Activated naive CD8-positive, alpha-beta T cell treated with anti-CD3 and anti-CD28 coated beads for 36 hours (primary cell): ENCODE measurements at regions not wholly inside any gene's neighbourhood (a gene's known extent, or its start where the extent isn't known, plus 50 kb on each side); places are given as distances from the start of the nearest gene placed in this dataset.

ENCODE experiments used
- DNase-seq: peaks from one replicate; pipeline ENCODE4 v3.0.0; 2021
- H3K27ac Mint-ChIP-seq: one replicate; pipeline ENCODE4 v1.8.0; 2022; ENCODE audit warnings: mild to moderate bottlenecking, moderate library complexity, mixed read lengths
- H3K27me3 Mint-ChIP-seq: one replicate; pipeline ENCODE4 v1.8.0; 2022; ENCODE audit warnings: mild to moderate bottlenecking, mixed read lengths
- H3K36me3 Mint-ChIP-seq: one replicate; pipeline ENCODE4 v1.8.0; 2021; ENCODE audit warnings: mild to moderate bottlenecking, mixed read lengths
- H3K4me1 Mint-ChIP-seq: one replicate; pipeline ENCODE4 v1.8.0; 2021; ENCODE audit warnings: mixed read lengths
- H3K4me3 Mint-ChIP-seq: one replicate; pipeline ENCODE4 v1.8.0; 2022; ENCODE audit warnings: mild to moderate bottlenecking, moderate library complexity, mixed read lengths
- H3K9me3 Mint-ChIP-seq: one replicate; pipeline ENCODE4 v1.8.0; 2022; ENCODE audit warnings: mixed read lengths

GRCh38 chrY:12643693-12644348, 57.2 kb upstream of the USP9Y start:
- Mint-ChIP-seq H3K36me3 (no peaks in the 10 kb centered on the region), H3K27me3 (no peaks in the 10 kb centered on the region), H3K27ac (no peak overlapping the region), H3K9me3 (peaks cover 5% of the 10 kb centered on the region), H3K4me3 (no peak overlapping the region), H3K4me1 (no peaks in the 10 kb centered on the region)
- no peak for DNase-seq

- no peak overlapping the region for H3K4me3 Mint-ChIP-seq
- peaks cover 3% of the 10 kb centered on the region for H3K9me3 Mint-ChIP-seq
- no peak for DNase-seq
- H3K27me3 Mint-ChIP-seq, result no peaks in the 10 kb centered on the region
- H3K4me1 Mint-ChIP-seq, result no peaks in the 10 kb centered on the region
- H3K36me3 Mint-ChIP-seq, result no peaks in the 10 kb centered on the region
- no peak overlapping the region for H3K27ac Mint-ChIP-seq
Measured at GRCh38 chrY:12651095-12651494, 49.9 kb upstream of the USP9Y start.
